Vagina (tissue), 2 donors: ENCODE measurements at regions not wholly inside any gene's neighbourhood (a gene's known extent, or its start where the extent isn't known, plus 50 kb on each side); places are given as distances from the start of the nearest gene placed in this dataset.

Source experiments
- CTCF ChIP-seq, 3 experiments: fragments of 450-650 bp in 2 of 3; fragments of 200-600 bp in 1 of 3; sonication (generic) in 1 of 3; IDR thresholded peaks; one replicate each; pipeline ENCODE4 v1.5.1; 2017 to 2019; ENCODE audit warnings: antibody characterized with exemption in 3 of 3, mild to moderate bottlenecking in 2 of 3, moderate library complexity in 2 of 3
- POLR2A ChIP-seq, 2 donors: fragments of 450-650 bp; IDR thresholded peaks; one replicate each; pipeline ENCODE4 v1.6.1; 2017; ENCODE audit warnings: antibody characterized with exemption in 2 of 2, mild to moderate bottlenecking in 2 of 2, moderate library complexity in 2 of 2
- POLR2AphosphoS5 ChIP-seq, 2 donors: sonication (generic); formaldehyde crosslinking; IDR thresholded peaks; one replicate each; pipeline ENCODE4 v1.9.0; 2017; ENCODE audit warnings: antibody characterized with exemption in 2 of 2, mild to moderate bottlenecking in 2 of 2, low read depth in 1 of 2; ENCODE audit not compliant: insufficient read depth in 1 of 2

- no peak for TF ChIP-seq CTCF (IDR thresholded peaks at IDR 0.05)
- TF ChIP-seq POLR2A (IDR thresholded peaks at IDR 0.05): no peak
- no peak for TF ChIP-seq POLR2AphosphoS5 (IDR thresholded peaks at IDR 0.05; ENCODE audit: insufficient read depth in 1 of 2, low read depth in 1 of 2)
These were observed 339.4 kb downstream of the RND3 start for GRCh38 chr2:150147889-150148683.
